ENCODE measurements at regions not wholly inside any gene's neighbourhood (a gene's known extent, or its start where the extent isn't known, plus 50 kb on each side); places are given as distances from the start of the nearest gene placed in this dataset.
"Not testable (repeated sequence)": the region's sequence is repeated elsewhere in the genome, so short reads cannot be mapped to it uniquely, and the experiment has no call there.

DNA sequence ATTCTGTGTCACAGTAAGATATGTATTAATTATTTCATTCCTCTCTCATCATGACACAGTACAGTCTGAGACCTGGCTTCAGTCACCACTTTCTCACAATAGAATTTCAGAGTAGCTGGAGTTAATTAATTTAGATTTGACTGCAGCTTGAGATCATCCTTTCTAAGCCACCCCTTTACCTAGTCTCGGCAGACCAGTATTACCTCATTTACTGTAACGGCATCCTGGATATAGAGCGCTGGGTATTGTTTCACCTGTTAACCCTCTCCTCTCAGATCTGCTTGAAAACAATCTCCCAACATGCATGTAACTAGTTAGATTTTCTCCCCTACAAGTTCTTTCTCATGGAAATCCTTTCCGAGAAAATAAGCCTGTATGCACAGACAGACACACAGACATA is 1057.5 kb downstream of the GATA3 start:
- Histone ChIP-seq H3K4me3 (ENCODE audit: low read length in 3 of 3) (no peak overlapping the region), H3K36me3 (ENCODE audit: control insufficient read depth in 2 of 3, insufficient read depth in 3 of 3, low read length in 3 of 3) (no peaks in the 10 kb centered on the region), H3K4me1 (ENCODE audit: control insufficient read depth in 2 of 3, insufficient read depth in 2 of 3, low read depth in 1 of 3, low read length in 3 of 3) (no peaks in the 10 kb centered on the region), H3K27ac (ENCODE audit: low read depth in 2 of 2, low read length in 2 of 2) (no peak overlapping the region), H3K9me3 (ENCODE audit: control insufficient read depth in 2 of 3, insufficient read depth in 1 of 3, low read length in 3 of 3) (no peaks in the 10 kb centered on the region), H3K27me3 (ENCODE audit: control insufficient read depth, insufficient read depth, low read length) (no peaks in the 10 kb centered on the region), H3K9ac (ENCODE audit: low read length in 3 of 3) (no peak overlapping the region)
- intact Hi-C loops (cut with DNase I), result no loop called here
- TF ChIP-seq, protein P1, sequence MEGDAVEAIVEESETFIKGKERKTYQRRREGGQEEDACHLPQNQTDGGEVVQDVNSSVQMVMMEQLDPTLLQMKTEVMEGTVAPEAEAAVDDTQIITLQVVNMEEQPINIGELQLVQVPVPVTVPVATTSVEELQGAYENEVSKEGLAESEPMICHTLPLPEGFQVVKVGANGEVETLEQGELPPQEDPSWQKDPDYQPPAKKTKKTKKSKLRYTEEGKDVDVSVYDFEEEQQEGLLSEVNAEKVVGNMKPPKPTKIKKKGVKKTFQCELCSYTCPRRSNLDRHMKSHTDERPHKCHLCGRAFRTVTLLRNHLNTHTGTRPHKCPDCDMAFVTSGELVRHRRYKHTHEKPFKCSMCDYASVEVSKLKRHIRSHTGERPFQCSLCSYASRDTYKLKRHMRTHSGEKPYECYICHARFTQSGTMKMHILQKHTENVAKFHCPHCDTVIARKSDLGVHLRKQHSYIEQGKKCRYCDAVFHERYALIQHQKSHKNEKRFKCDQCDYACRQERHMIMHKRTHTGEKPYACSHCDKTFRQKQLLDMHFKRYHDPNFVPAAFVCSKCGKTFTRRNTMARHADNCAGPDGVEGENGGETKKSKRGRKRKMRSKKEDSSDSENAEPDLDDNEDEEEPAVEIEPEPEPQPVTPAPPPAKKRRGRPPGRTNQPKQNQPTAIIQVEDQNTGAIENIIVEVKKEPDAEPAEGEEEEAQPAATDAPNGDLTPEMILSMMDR (IDR thresholded peaks at IDR 0.05; ENCODE audit: borderline replicate concordance, extremely low read depth, insufficient read depth), result no peak
- peak in 2 of 5 donors; percentile 5 to 10 for DNase-seq
- no peak for FAIRE-seq

DNA sequence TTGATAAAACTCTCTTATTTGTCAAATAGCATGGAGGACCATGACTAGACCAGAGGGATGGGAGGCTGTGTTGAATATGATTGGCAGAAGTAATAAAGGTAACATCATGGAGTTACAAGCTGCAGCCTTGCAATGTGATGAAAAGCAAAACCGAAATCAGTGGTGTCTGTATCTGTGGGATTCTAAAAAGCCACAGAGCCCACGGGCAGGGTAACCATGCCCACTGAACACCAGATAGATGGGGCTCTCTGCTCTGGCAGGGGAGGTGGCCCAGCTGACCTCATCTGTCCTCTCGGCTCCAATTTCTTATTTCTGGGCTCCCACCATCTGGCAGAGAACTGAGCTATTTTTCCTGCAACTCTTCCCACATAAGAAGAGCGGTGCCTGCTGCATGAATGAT is 1072.2 kb downstream of the GATA3 start:
- intact Hi-C loops (cut with DNase I), result no loop called here
- H3K9ac ChIP-seq (ENCODE audit: low read length in 3 of 3), result no peak overlapping the region
- FAIRE-seq, result no peak

DNA sequence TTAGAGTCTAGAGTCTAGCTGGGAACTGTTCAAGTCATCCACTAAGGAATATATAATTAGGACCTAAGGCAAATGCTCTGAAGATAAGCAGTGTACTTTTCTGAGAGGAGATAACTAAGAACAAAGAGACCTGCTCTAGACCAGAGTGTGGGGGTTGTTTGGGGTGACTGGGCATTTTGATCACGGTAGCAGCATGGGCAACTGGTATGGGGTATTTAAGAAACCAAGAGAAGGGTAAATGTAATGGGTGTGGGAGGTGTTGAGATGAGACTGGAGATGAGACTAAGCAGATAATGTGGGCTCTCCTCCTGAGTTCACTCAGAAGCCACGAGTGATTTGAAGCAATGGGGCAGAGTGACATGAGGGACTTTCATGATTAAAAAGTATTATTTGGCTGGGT is 1082.9 kb downstream of the GATA3 start:
- Histone ChIP-seq H3K27ac (ENCODE audit: low read depth in 2 of 2, low read length in 2 of 2) (no peak overlapping the region), H3K9ac (ENCODE audit: low read length in 3 of 3) (no peak overlapping the region), H3K9me3 (ENCODE audit: control insufficient read depth in 2 of 3, insufficient read depth in 1 of 3, low read length in 3 of 3) (no peaks in the 10 kb centered on the region), H3K4me3 (ENCODE audit: low read length in 3 of 3) (no peak overlapping the region), H3K27me3 (ENCODE audit: control insufficient read depth, insufficient read depth, low read length) (no peaks in the 10 kb centered on the region), H3K4me1 (ENCODE audit: control insufficient read depth in 2 of 3, insufficient read depth in 2 of 3, low read depth in 1 of 3, low read length in 3 of 3) (no peaks in the 10 kb centered on the region), H3K36me3 (ENCODE audit: control insufficient read depth in 2 of 3, insufficient read depth in 3 of 3, low read length in 3 of 3) (no peaks in the 10 kb centered on the region)
- TF ChIP-seq, protein P1 (IDR thresholded peaks at IDR 0.05; ENCODE audit: borderline replicate concordance, extremely low read depth, insufficient read depth), result no peak
- FAIRE-seq (no peak), DNase-seq (no peak)
- intact Hi-C loops (cut with DNase I), result no loop called here

More for the DNA sequence above, 1072.2 kb downstream of the GATA3 start:
- TF ChIP-seq, protein P1 (IDR thresholded peaks at IDR 0.05; ENCODE audit: borderline replicate concordance, extremely low read depth, insufficient read depth), result no peak
- Histone ChIP-seq H3K9me3 (ENCODE audit: control insufficient read depth in 2 of 3, insufficient read depth in 1 of 3, low read length in 3 of 3) (no peaks in the 10 kb centered on the region), H3K36me3 (ENCODE audit: control insufficient read depth in 2 of 3, insufficient read depth in 3 of 3, low read length in 3 of 3) (no peaks in the 10 kb centered on the region), H3K4me1 (ENCODE audit: control insufficient read depth in 2 of 3, insufficient read depth in 2 of 3, low read depth in 1 of 3, low read length in 3 of 3) (no peaks in the 10 kb centered on the region), H3K4me3 (ENCODE audit: low read length in 3 of 3) (no peak overlapping the region), H3K27me3 (ENCODE audit: control insufficient read depth, insufficient read depth, low read length) (no peaks in the 10 kb centered on the region), H3K27ac (ENCODE audit: low read depth in 2 of 2, low read length in 2 of 2) (no peak overlapping the region)
- DNase-seq, result no peak

DNA sequence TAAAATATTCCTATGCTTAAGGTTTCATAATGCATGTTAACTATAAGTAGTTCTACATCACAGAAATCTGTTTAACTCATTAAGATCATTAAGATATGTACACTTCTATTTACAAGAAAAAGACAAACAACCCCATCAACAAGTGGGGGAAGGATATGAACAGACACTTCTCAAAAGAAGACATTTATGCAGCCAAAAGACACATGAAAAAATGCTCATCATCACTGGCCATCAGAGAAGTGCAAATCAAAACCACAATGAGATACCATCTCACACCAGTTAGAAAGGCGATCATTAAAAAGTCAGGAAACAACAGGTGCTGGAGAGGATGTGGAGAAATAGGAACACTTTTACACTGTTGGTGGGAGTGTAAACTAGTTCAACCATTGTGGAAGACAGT is 1084.3 kb downstream of the GATA3 start:
- H3K27me3 ChIP-seq (ENCODE audit: control insufficient read depth, insufficient read depth, low read length); intact Hi-C loops (cut with DNase I); H3K4me1 ChIP-seq (ENCODE audit: control insufficient read depth in 2 of 3, insufficient read depth in 2 of 3, low read depth in 1 of 3, low read length in 3 of 3); H3K36me3 ChIP-seq (ENCODE audit: control insufficient read depth in 2 of 3, insufficient read depth in 3 of 3, low read length in 3 of 3); H3K9ac ChIP-seq (ENCODE audit: low read length in 3 of 3); H3K27ac ChIP-seq (ENCODE audit: low read depth in 2 of 2, low read length in 2 of 2); H3K9me3 ChIP-seq (ENCODE audit: control insufficient read depth in 2 of 3, insufficient read depth in 1 of 3, low read length in 3 of 3); FAIRE-seq; H3K4me3 ChIP-seq (ENCODE audit: low read length in 3 of 3); DNase-seq: not testable (repeated sequence)

Measured in kidney (tissue), 13 donors.